ENCODE measurements at regions not wholly inside any gene's neighbourhood (a gene's known extent, or its start where the extent isn't known, plus 50 kb on each side); places are given as distances from the start of the nearest gene placed in this dataset.

DNA sequence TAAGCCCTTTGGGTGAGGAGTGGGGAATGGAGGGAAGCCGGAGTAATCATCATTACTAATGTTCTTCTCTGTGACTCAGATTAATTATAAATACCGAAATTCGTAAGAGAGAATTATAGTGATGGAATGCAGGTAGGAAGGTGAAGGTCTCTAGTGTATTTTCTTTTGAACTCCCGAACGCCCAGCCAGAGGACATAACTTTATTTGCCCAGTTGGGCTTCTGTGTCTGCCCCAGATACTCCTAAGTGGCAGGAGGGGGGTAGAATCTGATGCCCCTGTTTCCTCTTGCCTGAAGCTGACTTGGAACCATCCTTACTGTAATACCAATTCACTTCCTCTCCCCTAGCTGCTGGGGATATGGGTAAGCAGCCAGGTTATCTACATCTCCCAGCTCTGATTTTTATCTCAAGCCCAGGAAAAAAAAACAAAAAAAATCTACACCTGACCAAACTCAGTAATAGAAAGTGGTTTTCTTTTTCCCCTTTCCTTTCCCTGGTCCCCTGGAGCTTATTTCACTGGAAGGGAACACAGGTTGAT lies 84.4 kb upstream of the CISTR start:
- TF ChIP-seq EZH2 (IDR thresholded peaks at IDR 0.05; ENCODE audit: low read depth, low read length, severe bottlenecking) (no peak), TCF12 (IDR thresholded peaks at IDR 0.05; ENCODE audit: low read depth, low read length) (no peak), GTF2F1 (IDR thresholded peaks at IDR 0.05; ENCODE audit: borderline replicate concordance, low read depth, low read length) (no peak), CBX5 (IDR thresholded peaks at IDR 0.05; ENCODE audit: low read depth, low read length) (no peak), JUN (IDR thresholded peaks at IDR 0.05; ENCODE audit: low read depth, low read length) (no peak), EP300 (IDR thresholded peaks at IDR 0.05; ENCODE audit: borderline replicate concordance in 1 of 2, low read depth in 2 of 2, low read length in 2 of 2) (no peak), CEBPB (IDR thresholded peaks at IDR 0.05; ENCODE audit: low read depth, low read length) (no peak), RAD21 (IDR thresholded peaks at IDR 0.05 in 1 of 2, conservative IDR thresholded peaks at IDR 0.05 in 1 of 2; ENCODE audit: low read depth in 2 of 2, low read length in 2 of 2) (no peak), POLR2A (IDR thresholded peaks at IDR 0.05; ENCODE audit: control extremely low read depth in 1 of 2, low read depth in 2 of 2, low read length in 2 of 2) (no peak), ASH2L (IDR thresholded peaks at IDR 0.05; ENCODE audit: low read length) (no peak), SIN3A (conservative IDR thresholded peaks at IDR 0.05 in 1 of 2, IDR thresholded peaks at IDR 0.05 in 1 of 2; ENCODE audit: low read depth in 1 of 2, low read length in 2 of 2) (no peak), SP4 (IDR thresholded peaks at IDR 0.05; ENCODE audit: low read length) (no peak)
- TF ChIP-seq, protein P1, sequence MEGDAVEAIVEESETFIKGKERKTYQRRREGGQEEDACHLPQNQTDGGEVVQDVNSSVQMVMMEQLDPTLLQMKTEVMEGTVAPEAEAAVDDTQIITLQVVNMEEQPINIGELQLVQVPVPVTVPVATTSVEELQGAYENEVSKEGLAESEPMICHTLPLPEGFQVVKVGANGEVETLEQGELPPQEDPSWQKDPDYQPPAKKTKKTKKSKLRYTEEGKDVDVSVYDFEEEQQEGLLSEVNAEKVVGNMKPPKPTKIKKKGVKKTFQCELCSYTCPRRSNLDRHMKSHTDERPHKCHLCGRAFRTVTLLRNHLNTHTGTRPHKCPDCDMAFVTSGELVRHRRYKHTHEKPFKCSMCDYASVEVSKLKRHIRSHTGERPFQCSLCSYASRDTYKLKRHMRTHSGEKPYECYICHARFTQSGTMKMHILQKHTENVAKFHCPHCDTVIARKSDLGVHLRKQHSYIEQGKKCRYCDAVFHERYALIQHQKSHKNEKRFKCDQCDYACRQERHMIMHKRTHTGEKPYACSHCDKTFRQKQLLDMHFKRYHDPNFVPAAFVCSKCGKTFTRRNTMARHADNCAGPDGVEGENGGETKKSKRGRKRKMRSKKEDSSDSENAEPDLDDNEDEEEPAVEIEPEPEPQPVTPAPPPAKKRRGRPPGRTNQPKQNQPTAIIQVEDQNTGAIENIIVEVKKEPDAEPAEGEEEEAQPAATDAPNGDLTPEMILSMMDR (IDR thresholded peaks at IDR 0.05; ENCODE audit: control extremely low read depth in 1 of 3, insufficient read depth in 1 of 3, low read depth in 1 of 3, low read length in 3 of 3) = no peak
- TF ChIP-seq, protein P2, sequence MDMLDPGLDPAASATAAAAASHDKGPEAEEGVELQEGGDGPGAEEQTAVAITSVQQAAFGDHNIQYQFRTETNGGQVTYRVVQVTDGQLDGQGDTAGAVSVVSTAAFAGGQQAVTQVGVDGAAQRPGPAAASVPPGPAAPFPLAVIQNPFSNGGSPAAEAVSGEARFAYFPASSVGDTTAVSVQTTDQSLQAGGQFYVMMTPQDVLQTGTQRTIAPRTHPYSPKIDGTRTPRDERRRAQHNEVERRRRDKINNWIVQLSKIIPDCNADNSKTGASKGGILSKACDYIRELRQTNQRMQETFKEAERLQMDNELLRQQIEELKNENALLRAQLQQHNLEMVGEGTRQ (IDR thresholded peaks at IDR 0.05; ENCODE audit: low read length) = no peak

All from H1 (cell line).